ENCODE measurements at regions not wholly inside any gene's neighbourhood (a gene's known extent, or its start where the extent isn't known, plus 50 kb on each side); places are given as distances from the start of the nearest gene placed in this dataset.

DNA sequence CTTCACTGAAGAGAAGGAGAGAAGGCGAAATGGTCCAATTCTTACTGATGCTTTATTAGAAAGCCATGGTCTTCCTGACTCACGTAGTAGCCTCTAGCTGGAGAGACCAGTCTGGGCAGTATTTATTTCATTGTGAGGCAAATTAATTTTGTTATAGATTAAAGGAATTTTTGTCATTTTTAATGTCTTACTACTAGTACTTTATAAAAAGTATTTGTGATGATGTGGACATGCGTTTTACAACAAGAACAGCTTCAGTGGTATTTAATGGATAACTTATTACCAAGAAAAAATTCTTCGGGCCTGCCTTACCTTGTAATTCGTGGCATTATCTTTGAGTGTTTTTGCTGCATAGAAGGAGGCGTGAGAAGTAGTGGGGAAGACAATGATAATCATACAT is 339.4 kb upstream of the SHH start:
- TF ChIP-seq, protein P1, sequence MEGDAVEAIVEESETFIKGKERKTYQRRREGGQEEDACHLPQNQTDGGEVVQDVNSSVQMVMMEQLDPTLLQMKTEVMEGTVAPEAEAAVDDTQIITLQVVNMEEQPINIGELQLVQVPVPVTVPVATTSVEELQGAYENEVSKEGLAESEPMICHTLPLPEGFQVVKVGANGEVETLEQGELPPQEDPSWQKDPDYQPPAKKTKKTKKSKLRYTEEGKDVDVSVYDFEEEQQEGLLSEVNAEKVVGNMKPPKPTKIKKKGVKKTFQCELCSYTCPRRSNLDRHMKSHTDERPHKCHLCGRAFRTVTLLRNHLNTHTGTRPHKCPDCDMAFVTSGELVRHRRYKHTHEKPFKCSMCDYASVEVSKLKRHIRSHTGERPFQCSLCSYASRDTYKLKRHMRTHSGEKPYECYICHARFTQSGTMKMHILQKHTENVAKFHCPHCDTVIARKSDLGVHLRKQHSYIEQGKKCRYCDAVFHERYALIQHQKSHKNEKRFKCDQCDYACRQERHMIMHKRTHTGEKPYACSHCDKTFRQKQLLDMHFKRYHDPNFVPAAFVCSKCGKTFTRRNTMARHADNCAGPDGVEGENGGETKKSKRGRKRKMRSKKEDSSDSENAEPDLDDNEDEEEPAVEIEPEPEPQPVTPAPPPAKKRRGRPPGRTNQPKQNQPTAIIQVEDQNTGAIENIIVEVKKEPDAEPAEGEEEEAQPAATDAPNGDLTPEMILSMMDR (IDR thresholded peaks at IDR 0.05) = no peak
- no peak for TF ChIP-seq POLR2A (IDR thresholded peaks at IDR 0.05)

Data from upper lobe of left lung (tissue), 4 donors.